Fibroblast of the aortic adventitia (primary cell): ENCODE measurements at regions not wholly inside any gene's neighbourhood (a gene's known extent, or its start where the extent isn't known, plus 50 kb on each side); places are given as distances from the start of the nearest gene placed in this dataset.

Experiments
- DNase-seq: peaks from one replicate; pipeline ENCODE4 v3.0.0-alpha.2; 2010; ENCODE audit warnings: low read depth
- H3K4me3 ChIP-seq: 2 replicates; pipeline ENCODE4 v1.5.1; 2011; ENCODE audit warnings: low read depth, mild to moderate bottlenecking, control low read depth, low read length, moderate library complexity
- TF ChIP-seq, protein P1 (sequence below): IDR thresholded peaks from 2 replicates; pipeline ENCODE4 v1.5.1; 2011; ENCODE audit warnings: mild to moderate bottlenecking, low read length, control low read depth, inconsistent platforms; ENCODE audit not compliant: insufficient read depth

GRCh38 chr3:30996467-30996866 lies 102.0 kb upstream of the GADL1 start:
- H3K4me3 ChIP-seq, result no peak overlapping the region
- DNase-seq, result no peak
- TF ChIP-seq, protein P1, sequence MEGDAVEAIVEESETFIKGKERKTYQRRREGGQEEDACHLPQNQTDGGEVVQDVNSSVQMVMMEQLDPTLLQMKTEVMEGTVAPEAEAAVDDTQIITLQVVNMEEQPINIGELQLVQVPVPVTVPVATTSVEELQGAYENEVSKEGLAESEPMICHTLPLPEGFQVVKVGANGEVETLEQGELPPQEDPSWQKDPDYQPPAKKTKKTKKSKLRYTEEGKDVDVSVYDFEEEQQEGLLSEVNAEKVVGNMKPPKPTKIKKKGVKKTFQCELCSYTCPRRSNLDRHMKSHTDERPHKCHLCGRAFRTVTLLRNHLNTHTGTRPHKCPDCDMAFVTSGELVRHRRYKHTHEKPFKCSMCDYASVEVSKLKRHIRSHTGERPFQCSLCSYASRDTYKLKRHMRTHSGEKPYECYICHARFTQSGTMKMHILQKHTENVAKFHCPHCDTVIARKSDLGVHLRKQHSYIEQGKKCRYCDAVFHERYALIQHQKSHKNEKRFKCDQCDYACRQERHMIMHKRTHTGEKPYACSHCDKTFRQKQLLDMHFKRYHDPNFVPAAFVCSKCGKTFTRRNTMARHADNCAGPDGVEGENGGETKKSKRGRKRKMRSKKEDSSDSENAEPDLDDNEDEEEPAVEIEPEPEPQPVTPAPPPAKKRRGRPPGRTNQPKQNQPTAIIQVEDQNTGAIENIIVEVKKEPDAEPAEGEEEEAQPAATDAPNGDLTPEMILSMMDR, result no peak

- TF ChIP-seq, protein P1, result no peak
- no peak for DNase-seq
- no peak overlapping the region for H3K4me3 ChIP-seq
These were observed 108.3 kb upstream of the GADL1 start for GRCh38 chr3:31002730-31003129.

DNA sequence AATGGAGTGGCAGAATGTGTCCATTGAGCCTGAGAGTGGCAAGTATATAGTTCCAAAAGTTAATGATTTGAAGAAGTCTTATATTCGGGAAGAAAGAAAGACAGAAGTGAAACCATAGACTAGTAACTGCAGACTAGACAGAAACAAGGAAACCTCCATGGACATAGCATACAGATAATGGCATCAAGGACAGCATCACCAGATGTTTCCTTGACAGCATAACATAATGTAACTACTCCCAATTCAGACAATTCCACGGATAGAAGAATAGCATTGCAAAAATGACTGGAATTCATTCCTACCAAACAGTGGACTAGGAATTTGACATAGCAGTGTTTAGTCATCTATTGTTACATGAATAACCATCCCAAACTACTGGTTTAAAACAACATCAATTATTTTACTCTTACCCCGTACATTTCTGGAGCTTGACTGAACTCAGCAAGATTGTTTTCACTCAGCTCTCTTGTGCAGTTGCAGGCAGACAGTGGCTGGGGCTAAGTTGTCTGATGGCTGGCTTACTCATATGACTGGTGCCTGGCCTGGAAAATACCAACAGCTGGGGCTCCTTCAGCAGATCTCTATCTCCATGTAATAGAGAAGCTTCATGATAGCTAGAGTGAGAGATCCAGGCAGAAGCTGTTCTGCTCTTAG lies 109.7 kb upstream of the GADL1 start:
- H3K4me3 ChIP-seq, result no peak overlapping the region
- TF ChIP-seq, protein P1, result no peak
- peak; percentile 96 for DNase-seq

DNA sequence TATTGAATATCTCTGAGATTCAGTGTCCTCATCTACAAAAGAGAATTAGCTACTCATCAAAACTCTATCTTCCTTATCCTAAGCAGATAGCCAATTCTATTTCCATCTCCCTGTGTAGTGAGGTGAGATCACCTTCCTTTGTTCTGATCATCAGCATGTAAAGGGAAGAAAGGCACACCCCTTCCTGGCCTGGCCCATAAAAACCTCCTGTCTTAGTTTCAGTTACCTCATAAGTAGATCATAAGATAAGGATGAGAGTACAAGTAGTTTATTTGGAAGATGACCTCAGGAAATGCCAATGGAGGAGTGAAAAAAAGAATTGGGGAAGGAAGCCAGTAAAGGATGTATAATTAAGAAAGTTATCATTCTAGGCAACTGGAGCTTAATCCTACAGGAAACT lies 114.5 kb upstream of the GADL1 start:
- TF ChIP-seq, protein P1, result no peak
- peak; percentile 32 for DNase-seq
- no peak overlapping the region for H3K4me3 ChIP-seq

DNA sequence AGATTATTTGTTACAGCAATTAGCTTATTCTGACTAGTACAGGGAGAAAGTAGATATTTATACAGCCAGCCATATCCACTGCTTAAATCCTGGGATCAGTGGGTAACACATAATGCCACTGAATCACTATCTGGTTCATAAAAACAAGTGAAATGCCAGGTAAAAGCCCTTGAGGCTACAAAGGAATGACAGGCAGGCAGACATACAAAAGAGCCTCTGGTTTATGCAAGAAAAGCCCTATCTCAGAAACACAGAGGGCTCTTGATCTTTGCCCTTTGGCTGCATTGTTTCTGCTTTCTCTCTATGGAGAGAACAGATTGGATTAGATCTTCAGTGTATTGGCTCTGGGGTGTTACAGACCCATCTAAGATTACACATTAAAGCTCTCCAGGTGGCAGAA lies 115.4 kb upstream of the GADL1 start:
- peak; percentile 48 for DNase-seq
- no peak overlapping the region for H3K4me3 ChIP-seq
- TF ChIP-seq, protein P1, result no peak

GRCh38 chr3:31010491-31010890 lies 116.0 kb upstream of the GADL1 start:
- TF ChIP-seq, protein P1, result no peak
- H3K4me3 ChIP-seq, result no peak overlapping the region
- peak; percentile 92 for DNase-seq

- DNase-seq, result no peak
- TF ChIP-seq, protein P1, result no peak
- no peak overlapping the region for H3K4me3 ChIP-seq
These were observed 116.9 kb upstream of the GADL1 start for GRCh38 chr3:31011380-31011779.
